GM18868 (cell line): ENCODE measurements at regions not wholly inside any gene's neighbourhood (a gene's known extent, or its start where the extent isn't known, plus 50 kb on each side); places are given as distances from the start of the nearest gene placed in this dataset.
A peak's percentile ranks its signal among the peaks of the same experiment; 100 is the strongest.

Source experiments
- ATAC-seq: cut with Tn5 transposase; IDR thresholded peaks from one replicate; pipeline ENCODE4 v1.9.1; 2021; ENCODE audit warnings: mild to moderate bottlenecking, moderate library complexity; ENCODE audit not compliant: unreplicated experiment

GRCh38 chr13:78428646-78429045 lies 174.7 kb downstream of the POU4F1 start:
- ATAC-seq, result no peak

- ATAC-seq, result no peak
Observed at GRCh38 chr13:78426183-78426582, 177.2 kb downstream of the POU4F1 start.

GRCh38 chr13:78420814-78421213 lies 182.5 kb downstream of the POU4F1 start:
- ATAC-seq, result peak; percentile 100

GRCh38 chr13:78413887-78414553 lies 189.3 kb downstream of the POU4F1 start:
- no peak for ATAC-seq

- no peak for ATAC-seq
Observed at GRCh38 chr13:78410847-78411246, 192.5 kb downstream of the POU4F1 start.

- no peak for ATAC-seq
Observed at GRCh38 chr13:78410164-78410563, 193.2 kb downstream of the POU4F1 start.

- ATAC-seq, result peak; percentile 78
Observed at GRCh38 chr13:78409172-78409571, 194.2 kb downstream of the POU4F1 start.

GRCh38 chr13:78404846-78405360 lies 198.4 kb downstream of the POU4F1 start:
- no peak for ATAC-seq

- peak; percentile 18 for ATAC-seq
Observed at GRCh38 chr13:78402708-78403400, 200.5 kb downstream of the POU4F1 start.

GRCh38 chr13:78401873-78402707 lies 201.3 kb downstream of the POU4F1 start:
- no peak for ATAC-seq

GRCh38 chr13:78398743-78399410 lies 204.5 kb downstream of the POU4F1 start:
- peak; percentile 94 for ATAC-seq

GRCh38 chr13:78393286-78394142 lies 209.8 kb downstream of the POU4F1 start:
- no peak for ATAC-seq

GRCh38 chr13:78383899-78384298 lies 219.5 kb downstream of the POU4F1 start:
- ATAC-seq, result no peak

- no peak for ATAC-seq
Observed at GRCh38 chr13:78383071-78383484, 220.3 kb downstream of the POU4F1 start.

- no peak for ATAC-seq
Observed at GRCh38 chr13:78382491-78382890, 220.9 kb downstream of the POU4F1 start.

GRCh38 chr13:78376822-78377221 lies 226.5 kb downstream of the POU4F1 start:
- ATAC-seq, result no peak

GRCh38 chr13:78376033-78376432 lies 227.3 kb downstream of the POU4F1 start:
- no peak for ATAC-seq

GRCh38 chr13:78372581-78372980 lies 230.8 kb downstream of the POU4F1 start:
- no peak for ATAC-seq

GRCh38 chr13:78370231-78370630 lies 233.1 kb downstream of the POU4F1 start:
- no peak for ATAC-seq

GRCh38 chr13:78364711-78365110 lies 238.6 kb downstream of the POU4F1 start:
- ATAC-seq, result no peak
